NCI-H82 (cell line): ENCODE measurements at regions not wholly inside any gene's neighbourhood (a gene's known extent, or its start where the extent isn't known, plus 50 kb on each side); places are given as distances from the start of the nearest gene placed in this dataset.
"Not testable (repeated sequence)": the region's sequence is repeated elsewhere in the genome, so short reads cannot be mapped to it uniquely, and the experiment has no call there.

Experiments
- DNase-seq: peaks from one replicate; lab custom pipeline; 2025; lab: John Stamatoyannopoulos, UW

DNA sequence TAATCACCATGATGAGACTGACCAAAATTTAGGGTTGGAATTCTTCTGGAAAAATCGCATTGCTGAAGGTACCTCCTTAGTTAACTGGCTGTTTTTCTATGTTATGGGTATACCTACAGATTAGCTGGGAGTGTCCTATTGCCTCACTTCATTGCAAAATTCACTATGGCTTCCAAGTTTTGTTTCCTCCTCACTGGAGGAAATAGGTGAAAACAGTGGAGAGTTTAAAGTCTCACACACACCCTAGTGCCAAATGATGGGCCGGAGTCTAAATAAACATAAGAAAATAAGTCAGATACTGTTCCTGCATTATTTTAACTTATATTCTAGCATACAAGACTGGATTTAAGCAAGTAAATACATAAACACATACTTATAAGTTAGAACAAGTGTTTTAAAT, 98.2 kb downstream of the AHR start:
- no peak for DNase-seq

DNA sequence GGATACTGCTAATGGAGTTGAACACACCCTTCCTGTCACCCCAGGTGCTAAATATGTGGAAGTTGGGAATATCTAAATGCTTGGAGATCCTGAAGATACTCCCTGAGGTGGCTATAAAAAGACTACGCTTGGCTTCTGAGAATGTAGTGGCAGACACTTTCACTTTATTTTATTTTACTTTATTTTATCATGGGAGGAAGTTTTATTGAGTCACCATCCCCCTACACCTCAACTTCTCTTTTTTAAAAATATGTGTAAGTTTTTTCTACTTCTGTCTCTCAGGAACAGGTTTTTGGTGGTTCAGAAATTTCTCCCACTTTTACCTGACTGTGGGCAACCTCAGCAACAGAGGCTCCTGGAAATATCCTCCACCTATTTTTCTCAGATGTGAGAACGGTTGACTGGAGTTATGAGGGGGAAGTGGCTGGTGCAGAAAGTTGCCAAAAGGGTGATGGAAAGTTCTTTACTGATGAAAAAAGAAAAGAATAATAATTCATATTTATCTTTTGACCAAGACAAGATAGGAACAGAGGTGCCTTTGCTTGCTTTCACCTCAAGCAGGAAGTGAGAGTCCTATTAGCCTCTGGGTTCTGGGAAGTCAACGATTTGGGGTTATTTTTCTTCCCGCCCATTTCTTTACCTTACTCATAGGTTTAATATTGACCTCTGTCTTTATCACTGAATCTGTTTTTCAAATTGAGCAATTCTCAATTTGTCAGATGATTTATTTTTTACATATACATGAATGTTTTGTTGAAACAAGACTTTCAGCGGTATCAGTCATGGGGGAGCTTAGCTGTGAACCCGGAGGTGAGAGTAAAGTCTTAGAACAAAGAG, 103.6 kb downstream of the AHR start:
- no peak for DNase-seq

DNA sequence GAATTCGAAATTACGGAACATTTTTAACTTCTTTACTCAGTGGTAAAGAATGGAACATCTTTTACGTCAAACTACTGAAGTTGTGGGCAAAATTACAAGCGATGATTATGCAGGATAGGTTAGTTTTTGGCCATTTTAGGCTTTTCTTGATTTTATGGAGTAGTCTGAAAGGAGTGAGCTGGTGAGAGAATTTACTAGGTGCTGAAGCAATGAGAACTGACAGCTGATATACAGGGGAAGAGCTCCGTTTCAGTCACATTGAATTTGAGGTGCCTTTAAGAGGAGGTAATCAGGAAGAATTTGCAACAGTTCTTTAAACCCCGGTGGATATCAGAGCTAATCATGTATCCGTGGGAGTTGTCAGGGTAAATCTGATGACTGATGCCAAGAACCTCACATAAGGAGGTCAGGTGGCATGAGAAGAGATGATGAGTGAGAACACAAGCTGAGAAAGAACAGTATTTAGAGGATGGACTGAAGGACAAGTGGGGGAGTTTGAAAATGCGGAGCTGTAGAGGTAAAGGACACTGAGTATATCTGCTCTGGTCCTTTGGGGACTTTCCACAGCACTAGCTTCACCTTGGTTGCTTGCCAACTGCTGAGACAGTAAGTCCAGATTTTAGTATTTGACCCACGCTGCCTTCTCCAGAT, 104.3 kb downstream of the AHR start:
- DNase-seq = no peak

DNA sequence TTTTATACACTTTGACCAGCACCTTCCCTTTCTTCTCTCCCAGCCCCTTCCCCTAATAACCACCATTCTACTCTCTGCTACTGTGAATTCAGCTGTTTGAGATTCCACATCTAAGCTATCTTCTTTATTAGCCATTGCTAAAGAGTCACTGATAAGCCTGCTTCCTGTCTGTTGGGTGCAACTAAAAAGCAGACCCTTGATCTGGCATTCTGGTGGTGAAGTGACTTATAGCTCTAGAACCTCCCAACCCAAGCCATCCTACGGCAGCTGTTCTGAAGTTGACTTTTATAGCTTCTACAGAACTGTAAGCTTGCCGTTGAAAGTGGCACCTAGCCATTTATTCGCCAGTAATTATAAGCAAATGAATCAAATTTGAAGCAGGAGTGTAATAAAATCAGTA, 105.6 kb downstream of the AHR start:
- DNase-seq = no peak

DNA sequence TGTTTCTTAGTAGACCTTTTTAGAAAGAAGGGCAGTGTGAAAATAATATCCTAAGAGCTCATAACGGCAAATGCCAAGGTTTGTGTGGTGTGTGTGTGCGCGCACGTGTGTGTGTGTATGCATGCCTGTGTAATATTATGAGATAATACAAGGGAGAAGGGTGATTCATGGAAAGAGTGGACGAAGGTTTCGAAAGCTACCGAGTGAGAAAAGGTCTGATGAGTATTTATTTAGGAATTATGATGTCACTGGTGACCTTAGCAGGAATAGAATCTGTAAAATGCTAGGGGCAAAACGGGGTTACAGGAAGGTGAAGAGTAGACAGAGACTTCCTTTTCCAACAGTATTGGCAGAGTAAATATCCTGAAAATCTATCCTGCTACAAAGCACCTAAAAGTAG, 107.3 kb downstream of the AHR start:
- DNase-seq = no peak

DNA sequence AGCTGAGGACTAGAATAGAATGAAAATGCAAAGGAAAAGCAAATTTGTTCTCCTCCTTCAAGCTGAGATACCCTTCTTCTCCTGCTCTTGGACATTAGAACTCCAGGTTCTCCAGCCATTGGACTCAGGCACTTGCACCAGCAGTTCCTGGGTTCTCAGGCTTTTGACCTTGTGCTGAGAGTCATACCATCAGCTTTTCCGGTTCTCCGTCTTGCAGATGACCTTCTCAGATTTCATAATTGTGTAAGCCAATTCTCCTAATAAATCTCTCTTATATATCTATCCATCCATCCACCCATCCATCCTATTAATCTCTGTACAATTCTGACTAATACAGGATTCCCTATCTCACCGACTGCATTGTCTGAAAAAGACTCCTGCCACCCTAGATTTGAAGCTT, 108.3 kb downstream of the AHR start:
- DNase-seq = no peak

DNA sequence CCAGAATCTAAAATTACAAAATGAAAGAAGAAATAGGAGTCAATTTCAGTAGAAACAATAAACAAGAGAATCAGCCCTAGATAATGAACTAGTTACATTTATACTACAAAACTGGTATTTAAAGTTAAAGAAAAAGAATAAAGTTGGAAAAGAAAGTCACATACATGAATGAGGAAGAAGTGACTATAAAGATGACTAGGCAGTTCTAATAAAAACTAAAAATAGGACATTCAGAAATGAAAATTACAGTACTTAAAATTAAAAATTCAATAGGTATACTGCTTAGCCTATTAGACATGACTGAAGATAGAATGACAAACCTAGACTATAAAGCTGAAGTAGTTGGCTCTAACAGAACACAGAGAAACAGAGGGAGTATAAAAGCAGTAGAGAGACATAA, 108.8 kb downstream of the AHR start:
- no peak for DNase-seq

DNA sequence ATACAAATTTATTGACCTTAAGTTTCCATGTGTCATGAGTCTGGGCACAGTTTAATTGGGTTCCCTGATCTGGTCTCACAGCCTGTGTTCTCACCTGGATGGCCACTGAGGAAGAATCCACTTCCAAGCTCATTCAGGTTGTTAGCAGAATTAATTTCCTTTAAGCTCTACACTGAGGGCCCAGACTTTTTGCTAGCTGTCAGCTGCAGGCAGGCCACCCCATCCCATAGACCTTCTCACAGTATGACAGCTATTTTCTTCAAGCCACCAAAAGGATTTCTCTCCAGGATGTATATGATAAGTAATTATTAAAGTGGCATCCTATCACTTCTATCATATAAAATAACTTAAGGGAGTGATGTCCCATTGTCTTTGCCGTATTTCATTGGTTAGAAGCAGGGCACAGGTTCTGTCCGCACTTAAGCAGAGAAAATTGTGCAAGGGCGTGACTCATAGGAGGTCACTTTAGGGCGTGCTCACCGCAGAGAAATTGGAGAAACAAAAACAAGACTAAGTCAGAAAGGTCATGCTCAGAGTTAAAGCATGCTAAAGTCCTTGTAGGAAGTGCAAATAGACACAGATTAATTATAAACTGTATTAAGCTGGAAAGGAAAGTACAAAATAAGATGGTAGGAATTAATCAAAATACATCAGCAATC, 109.9 kb downstream of the AHR start:
- no peak for DNase-seq

DNA sequence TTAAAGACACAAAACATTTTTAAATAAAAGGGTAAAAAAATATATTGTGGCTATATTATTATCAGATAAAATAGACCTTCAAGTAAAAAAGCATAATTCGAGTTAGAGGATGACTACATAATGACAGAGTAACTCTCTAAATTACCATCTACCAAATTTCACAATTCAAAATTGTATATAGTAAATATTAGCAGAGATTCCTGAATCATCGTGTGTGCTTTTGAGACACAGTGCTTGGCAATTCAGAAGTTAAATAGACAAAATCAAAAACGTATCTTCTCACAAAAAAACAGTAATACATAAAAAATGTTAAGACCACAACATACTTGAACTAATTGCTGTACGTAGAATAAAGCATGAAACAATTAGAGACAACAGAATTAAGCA, 110.4 kb downstream of the AHR start:
- no peak for DNase-seq

DNA sequence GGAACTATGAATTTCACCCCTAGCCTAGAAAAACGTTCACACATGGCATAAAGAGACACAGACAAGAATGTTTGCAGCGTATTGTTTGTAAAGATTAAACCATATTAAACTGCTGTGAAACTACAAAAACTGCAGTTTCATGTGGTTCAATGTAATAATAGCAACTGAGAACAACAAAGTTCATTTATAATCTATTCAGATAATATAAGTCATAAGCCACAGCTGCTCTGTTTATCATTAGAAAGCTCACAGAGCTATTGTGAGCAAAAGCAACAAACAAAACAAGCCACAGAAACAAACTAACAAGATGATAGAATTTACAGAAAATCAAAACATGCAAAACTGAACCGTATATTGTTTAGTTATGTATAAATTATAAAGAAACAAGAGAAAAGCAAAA, 113.5 kb downstream of the AHR start:
- DNase-seq = no peak

DNA sequence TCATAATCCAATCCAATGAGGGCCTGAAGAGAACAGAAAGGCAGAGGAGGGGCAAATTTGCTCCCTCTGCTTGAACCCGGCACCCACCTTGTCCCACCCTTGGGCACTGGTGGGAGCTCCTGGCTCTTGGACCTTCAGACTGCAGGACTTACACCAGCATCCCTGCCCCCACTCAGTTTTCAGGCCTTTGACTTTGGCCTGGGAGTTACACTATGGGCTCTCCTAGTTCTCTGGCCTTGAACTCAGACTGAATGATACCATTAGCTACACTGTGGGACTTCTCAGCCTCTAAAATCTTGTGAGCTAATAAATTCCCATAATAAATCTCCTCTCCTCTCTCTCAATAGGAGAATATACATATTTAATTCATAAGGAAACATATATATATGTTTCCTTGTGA, 114.4 kb downstream of the AHR start:
- DNase-seq = no peak

DNA sequence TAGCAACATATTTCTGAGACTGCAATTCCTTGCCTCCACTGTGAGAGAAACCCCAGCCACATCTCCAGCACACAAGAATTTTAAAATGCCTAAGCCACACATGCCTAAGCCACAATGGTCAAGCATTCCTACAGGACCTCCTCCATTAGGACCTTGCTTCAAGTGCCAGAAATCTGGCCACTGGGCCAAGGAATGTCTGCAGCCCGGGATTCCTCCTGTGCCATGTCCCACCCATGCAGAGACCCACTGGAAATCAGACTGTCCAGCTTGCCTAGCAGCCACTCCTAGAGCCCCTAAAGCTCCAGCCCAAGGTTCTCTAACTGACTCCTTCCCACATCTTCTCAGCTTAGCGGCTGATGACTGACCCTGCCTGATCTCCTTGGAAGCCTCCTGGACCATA, 117.5 kb downstream of the AHR start:
- no peak for DNase-seq

DNA sequence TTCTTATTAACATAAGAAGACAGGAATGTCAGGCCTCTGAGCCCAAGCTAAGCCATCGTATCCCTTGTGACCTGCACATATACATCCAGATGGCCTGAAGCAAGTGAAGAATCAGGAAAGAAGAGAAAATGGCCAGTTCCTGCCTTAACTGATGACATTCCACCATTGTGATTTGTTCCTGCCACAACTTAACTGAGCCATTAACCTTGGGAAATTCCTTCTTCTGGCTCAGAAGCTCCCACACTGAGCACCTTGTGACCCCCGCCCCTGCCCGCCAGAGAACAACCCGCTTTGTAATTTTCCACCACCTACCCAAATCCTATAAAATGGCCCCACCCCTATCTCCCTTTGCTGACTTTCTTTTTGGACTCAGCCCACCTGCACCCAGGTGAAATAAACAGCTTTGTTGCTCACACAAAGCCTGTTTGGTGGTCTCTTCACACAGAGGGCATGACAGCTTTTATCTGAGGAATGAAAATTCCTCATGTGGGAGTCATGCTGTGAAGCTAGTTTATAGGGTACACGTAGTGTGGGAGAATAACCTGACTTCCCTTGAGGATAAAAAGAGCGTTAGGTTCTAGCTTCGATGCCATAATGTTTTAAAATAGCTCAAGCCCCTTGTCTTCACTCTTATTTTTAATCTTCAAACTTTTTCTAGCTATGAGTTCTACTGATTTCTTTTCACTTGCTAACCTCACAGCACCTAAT, 122.0 kb downstream of the AHR start:
- DNase-seq = not testable (repeated sequence)

DNA sequence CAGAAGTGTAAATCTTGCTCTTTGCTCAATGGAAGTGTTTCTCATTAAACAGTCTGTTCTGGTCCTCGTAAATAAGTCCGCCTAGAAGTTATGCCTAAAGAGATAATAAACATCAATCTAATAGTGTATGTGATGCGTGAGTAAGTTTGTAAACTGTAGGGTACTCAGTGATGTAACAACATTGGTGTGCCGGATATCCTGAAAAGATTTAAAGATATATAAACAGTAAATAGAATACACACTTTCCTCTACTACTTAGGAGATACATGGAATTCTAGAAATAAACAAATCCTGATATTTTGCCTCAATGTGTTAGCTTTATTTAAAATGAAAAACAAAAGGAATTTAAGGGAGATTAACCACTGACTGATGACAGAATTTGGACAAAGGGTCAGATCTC, 123.5 kb downstream of the AHR start:
- no peak for DNase-seq

DNA sequence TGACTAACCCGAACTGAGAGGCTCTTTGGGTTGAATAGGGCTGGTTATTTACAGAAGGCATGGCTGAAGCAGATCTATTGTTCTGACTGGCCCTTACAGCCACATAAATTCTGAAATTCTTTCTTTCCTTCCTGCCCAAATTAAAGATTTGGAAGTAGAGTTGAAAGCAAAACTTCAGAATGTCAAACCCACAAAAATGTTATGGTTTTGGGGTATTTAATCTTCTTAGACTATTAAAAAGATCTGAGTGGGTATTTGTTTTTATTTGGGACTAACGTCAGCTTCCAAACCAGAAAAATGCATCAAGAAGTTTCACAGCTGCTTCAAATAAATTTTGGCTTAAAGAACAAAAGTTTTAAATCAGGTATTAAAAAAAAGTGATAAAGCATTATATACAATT, 124.5 kb downstream of the AHR start:
- no peak for DNase-seq

DNA sequence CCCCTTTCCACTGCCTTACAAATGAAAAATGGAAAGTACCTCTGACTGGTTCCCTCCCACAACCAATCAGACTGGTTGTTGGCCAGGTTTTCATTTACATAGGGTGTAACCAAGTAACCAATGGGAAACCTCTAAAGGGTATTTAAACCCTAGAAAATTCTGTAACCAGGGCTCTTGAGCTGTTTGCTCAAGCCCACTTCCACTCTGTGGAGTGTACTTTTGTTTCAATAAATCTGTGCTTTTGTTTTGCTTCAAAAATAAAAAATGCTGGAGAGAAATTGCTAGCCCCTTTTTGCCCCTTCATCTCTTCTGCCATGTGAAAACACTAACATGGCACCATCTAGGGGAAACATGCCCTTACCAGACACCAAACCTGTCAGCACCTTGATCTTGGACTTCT, 129.5 kb downstream of the AHR start:
- DNase-seq = no peak

DNA sequence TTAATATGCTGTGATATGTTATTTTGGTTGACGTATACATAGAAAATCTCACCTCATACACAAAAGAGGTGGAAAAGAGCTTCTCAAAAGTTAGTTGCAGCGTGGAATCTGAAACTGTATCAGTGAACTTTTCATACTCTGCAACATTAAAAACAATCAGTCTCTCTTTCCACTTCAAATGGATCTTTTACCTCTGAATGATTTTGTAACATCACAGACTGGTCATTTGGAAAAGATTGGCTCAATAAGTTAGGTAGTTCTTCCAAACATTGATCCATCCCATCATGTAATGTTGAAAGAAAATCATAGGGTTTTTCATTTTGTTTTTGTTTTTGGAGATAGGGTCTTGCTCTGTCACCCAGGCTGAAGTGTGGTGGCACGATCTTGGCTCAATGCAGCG, 131.1 kb downstream of the AHR start:
- DNase-seq = no peak

DNA sequence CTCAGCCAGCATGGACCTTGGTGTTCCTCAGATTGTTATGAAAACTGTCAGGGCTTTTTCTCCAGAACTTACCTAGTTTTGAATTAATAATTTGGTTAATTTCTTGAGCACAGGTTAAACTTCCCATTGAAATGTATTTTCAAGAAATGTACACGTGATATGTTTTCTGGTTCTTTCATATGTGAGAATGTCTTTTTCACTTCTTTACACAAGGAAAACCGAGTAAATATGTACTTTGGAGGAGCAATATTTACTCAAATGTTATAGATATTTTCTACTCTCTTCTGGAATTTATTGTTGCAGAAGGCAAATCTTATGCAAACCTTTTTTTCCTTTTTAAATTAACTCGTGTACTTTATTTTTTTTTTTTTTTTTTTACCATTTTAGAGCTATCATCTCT, 134.3 kb downstream of the AHR start:
- no peak for DNase-seq

DNA sequence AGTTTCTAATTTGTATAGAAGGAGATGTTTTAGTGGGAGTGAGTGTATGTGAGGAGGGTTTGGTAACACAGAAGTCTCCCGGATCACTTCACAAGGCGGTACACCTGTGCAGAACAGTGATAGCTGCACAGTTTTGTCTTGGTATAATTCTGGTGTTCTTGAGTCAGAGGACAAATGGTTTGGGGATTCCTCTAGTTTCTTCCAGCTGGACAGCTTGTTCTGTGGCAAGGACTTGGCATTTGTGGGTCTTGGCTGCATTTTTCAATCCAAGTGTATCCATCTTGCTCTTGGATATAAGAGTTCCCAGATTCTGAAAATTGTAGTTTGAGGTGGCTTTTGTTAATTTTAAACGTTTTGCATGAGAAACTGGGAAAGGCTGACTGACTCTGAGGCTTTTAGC, 135.7 kb downstream of the AHR start:
- DNase-seq = no peak

DNA sequence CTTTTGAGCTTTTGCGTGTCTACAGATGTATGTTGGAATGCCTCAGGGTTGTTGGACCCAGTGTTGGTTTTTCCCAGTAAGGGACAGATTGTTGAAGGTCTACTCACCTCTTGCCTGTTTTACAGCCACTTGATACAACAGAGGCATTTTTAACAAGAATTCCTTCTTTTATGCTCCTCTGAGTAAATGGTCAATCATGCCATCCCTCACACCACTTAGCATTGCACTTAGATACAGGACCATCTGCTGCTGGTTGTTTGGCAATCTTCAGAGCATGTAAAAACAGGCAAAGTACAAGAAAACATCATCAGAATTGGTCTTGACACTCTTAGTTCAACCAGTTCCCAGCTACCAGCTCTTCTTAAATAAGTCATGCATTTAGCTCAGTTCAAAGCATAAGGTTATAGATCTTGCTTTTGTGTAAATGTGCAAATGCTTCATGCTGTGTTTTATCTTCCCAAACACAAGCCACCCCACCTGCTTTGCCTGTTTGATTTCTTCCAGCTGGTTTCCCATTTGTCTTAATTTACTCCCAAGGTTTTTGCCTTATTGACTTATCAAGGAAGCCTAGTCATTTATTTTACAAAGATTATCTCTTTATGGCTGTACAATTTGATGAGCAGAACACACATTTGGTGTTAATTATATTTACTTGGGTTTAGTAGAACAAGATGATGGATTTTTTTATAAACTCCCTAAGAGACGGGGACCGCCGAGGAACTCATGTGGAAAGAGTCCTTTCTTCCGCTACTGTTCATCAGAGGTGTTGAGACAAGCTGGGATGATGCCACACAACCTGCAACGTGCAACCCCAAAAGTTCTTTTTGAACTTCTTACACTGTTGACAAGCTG, 136.6 kb downstream of the AHR start:
- no peak for DNase-seq

DNA sequence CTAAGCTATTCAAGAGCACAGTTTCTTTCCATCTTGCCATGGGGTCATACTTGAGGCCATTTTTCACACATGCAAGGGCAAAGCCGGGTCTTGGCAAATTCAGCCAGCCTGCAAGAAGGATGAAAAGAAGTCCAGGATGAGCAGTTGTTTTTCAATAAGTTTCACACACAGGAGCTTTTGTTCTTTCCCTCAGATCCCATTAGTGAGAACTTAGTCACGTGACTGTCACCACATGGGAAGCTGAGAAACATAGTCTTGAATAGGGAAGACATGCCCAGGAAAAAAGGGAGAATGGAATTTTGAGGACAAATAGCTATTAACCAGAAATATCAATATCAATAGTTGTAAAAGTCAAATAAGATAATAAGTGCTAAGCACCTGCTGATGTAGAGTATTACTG, 137.7 kb downstream of the AHR start:
- no peak for DNase-seq

DNA sequence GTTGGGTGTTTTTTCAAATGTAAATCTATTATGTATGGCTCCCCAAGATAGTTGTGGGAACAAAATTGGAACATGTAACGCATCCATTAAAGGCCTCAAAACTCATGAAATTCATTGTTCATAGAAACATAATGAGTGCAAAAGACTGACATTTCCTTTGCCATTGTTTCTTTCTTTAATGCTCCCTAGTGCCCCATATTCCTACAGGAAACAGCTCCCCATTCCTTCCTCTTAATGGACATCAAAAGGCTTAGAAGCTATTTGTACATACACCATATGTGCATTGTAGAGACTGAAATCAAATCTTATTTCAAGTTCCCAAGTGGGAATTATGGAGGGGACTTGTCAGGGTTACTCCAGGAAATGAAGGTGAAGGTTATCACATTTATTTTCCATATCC, 139.1 kb downstream of the AHR start:
- no peak for DNase-seq
